ENCODE measurements at regions not wholly inside any gene's neighbourhood (a gene's known extent, or its start where the extent isn't known, plus 50 kb on each side); places are given as distances from the start of the nearest gene placed in this dataset.

DNA sequence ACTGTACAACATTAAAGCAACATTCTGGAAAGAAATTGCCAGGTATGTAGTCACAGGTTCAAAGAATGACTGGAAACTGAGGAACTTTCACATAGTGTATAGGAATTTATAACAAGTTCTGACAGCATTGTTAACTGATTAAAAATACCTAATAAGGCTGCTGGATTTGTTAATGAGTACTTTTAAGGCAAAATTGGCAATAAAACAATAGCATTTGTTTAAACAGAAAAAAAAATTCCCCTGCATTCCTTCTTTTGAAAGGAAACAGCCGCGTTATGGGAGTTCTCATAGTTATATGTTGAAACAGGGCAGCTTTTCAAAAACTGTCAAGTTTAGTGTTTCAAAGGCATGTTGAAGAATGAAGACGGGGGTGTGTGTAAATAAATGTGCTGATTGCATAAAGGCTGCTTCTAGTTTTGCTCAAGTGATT is 282.5 kb upstream of the FAT1 start:
- WGBS: 23% methylated on average over 3 of the region's 3 CpGs
- Histone ChIP-seq H3K36me3 (no peaks in the 10 kb centered on the region), H3K27ac (no peak overlapping the region), H3K4me3 (no peak overlapping the region), H3K27me3 (no peaks in the 10 kb centered on the region), H3K4me1 (peaks cover 6% of the 10 kb centered on the region), H3K9me3 (no peaks in the 10 kb centered on the region)
- TF ChIP-seq, protein P1, sequence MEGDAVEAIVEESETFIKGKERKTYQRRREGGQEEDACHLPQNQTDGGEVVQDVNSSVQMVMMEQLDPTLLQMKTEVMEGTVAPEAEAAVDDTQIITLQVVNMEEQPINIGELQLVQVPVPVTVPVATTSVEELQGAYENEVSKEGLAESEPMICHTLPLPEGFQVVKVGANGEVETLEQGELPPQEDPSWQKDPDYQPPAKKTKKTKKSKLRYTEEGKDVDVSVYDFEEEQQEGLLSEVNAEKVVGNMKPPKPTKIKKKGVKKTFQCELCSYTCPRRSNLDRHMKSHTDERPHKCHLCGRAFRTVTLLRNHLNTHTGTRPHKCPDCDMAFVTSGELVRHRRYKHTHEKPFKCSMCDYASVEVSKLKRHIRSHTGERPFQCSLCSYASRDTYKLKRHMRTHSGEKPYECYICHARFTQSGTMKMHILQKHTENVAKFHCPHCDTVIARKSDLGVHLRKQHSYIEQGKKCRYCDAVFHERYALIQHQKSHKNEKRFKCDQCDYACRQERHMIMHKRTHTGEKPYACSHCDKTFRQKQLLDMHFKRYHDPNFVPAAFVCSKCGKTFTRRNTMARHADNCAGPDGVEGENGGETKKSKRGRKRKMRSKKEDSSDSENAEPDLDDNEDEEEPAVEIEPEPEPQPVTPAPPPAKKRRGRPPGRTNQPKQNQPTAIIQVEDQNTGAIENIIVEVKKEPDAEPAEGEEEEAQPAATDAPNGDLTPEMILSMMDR (IDR thresholded peaks at IDR 0.05): no peak
- TF ChIP-seq EP300 (IDR thresholded peaks at IDR 0.05) (no peak), POLR2AphosphoS5 (IDR thresholded peaks at IDR 0.05) (no peak), POLR2A (IDR thresholded peaks at IDR 0.05) (no peak)
- DNase-seq (ENCODE audit: low spot score in 2 of 2): no peak

DNA sequence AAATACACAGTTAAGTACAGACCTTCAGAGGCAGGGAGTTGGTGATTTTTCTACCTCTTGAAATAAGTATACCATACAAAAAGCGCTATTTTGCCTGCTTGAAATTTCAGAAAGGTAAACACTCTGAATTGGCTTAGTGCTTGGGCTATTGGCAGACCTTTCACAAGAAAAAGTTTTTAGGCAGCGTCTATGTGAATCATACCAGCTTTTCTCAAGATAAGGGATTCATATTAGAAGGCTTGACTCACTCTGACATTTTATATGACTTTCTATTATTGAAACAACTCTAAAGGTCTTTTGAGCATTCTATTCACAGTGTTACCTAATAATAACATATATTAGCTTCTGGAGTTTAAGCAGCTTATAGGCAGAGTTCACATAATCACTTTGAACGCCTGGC is 286.4 kb upstream of the FAT1 start:
- TF ChIP-seq POLR2AphosphoS5 (IDR thresholded peaks at IDR 0.05) (no peak), POLR2A (IDR thresholded peaks at IDR 0.05) (no peak), EP300 (IDR thresholded peaks at IDR 0.05) (no peak)
- TF ChIP-seq, protein P1 (IDR thresholded peaks at IDR 0.05): no peak
- Histone ChIP-seq H3K27me3 (no peaks in the 10 kb centered on the region), H3K9me3 (no peaks in the 10 kb centered on the region), H3K4me3 (no peak overlapping the region), H3K4me1 (peaks cover 6% of the 10 kb centered on the region), H3K36me3 (no peaks in the 10 kb centered on the region), H3K27ac (no peak overlapping the region)
- WGBS: 90% methylated on average over 3 of the region's 3 CpGs
- no peak for DNase-seq (ENCODE audit: low spot score in 2 of 2)

DNA sequence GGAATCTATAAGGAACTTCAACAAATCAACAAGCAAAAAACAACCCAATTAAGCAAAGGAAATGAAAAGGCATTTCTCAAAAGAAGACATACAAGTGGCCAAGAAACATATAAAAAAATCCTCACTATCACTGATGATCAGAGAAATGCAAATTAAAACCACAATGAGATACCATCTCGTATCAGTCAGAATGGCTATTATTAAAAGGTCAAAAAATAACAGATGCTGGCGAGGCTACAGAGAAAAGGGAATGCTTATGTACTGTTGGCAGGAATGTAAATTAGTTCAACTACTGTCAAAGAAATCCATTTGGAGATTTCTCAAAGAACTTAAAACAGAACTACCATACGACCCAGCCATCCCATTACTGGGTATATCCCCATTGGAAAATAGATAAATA is 292.4 kb upstream of the FAT1 start:
- H3K27ac ChIP-seq: no peak overlapping the region
- no peak overlapping the region for H3K4me3 ChIP-seq
- WGBS: 59% methylated on average over 3 of the region's 3 CpGs
- DNase-seq (ENCODE audit: low spot score in 2 of 2): no peak
- no peaks in the 10 kb centered on the region for H3K4me1 ChIP-seq
- H3K27me3 ChIP-seq: no peaks in the 10 kb centered on the region
- no peaks in the 10 kb centered on the region for H3K9me3 ChIP-seq
- H3K36me3 ChIP-seq: no peaks in the 10 kb centered on the region
- TF ChIP-seq EP300 (IDR thresholded peaks at IDR 0.05): no peak
- no peak for TF ChIP-seq POLR2AphosphoS5 (IDR thresholded peaks at IDR 0.05)
- TF ChIP-seq POLR2A (IDR thresholded peaks at IDR 0.05): no peak
- TF ChIP-seq, protein P1 (IDR thresholded peaks at IDR 0.05): no peak

DNA sequence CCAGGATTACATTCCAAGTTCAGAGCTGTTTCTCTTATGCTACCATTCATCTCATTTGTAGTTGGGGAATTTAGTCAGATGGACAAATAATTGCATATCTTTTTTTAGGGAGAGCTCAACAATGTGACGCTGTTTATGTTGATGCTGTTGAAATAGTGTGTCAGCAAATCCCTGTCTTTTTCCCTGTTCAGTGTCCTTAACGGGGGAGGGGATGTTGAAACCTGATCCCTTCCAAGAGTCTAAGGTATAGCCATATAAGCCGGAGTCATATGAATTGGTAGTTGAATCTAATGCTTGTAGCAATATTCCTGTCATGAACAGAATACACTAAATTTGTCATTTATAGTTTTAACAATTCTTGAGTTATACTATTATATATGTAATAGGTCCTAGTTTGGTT is 293.5 kb upstream of the FAT1 start:
- TF ChIP-seq POLR2A (IDR thresholded peaks at IDR 0.05): no peak
- no peak for TF ChIP-seq POLR2AphosphoS5 (IDR thresholded peaks at IDR 0.05)
- TF ChIP-seq EP300 (IDR thresholded peaks at IDR 0.05): no peak
- TF ChIP-seq, protein P1 (IDR thresholded peaks at IDR 0.05): no peak
- no peaks in the 10 kb centered on the region for H3K9me3 ChIP-seq
- no peaks in the 10 kb centered on the region for H3K36me3 ChIP-seq
- WGBS: 41% methylated on average over 3 of the region's 3 CpGs
- H3K4me3 ChIP-seq: no peak overlapping the region
- no peak overlapping the region for H3K27ac ChIP-seq
- H3K4me1 ChIP-seq: no peaks in the 10 kb centered on the region
- DNase-seq (ENCODE audit: low spot score in 2 of 2): no peak
- H3K27me3 ChIP-seq: no peaks in the 10 kb centered on the region

DNA sequence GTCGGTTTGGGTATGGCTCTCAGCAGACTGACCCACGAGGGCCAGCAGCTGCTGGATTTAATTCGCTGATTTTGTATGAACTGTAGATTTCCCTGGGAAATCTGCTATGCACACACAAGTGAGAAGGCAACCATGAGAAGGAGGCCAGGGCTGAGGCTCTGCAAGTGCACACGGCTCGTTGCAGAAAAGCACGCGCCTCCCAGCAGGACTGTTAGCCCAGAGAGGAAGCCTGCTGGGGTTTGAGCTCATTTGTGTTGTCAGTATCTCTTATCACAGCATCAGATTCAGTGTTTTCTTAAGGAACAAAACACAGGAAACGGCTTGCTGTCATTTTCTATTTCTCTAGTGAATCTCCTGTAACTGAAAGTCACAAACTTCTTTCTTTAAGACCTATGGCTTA is 296.2 kb upstream of the FAT1 start:
- DNase-seq (ENCODE audit: low spot score in 2 of 2): no peak
- Histone ChIP-seq H3K4me3 (no peak overlapping the region), H3K36me3 (no peaks in the 10 kb centered on the region), H3K9me3 (no peaks in the 10 kb centered on the region), H3K27me3 (no peaks in the 10 kb centered on the region), H3K4me1 (no peaks in the 10 kb centered on the region), H3K27ac (no peak overlapping the region)
- WGBS: 83% methylated on average over 8 of the region's 8 CpGs
- TF ChIP-seq POLR2A (IDR thresholded peaks at IDR 0.05) (no peak), EP300 (IDR thresholded peaks at IDR 0.05) (no peak), POLR2AphosphoS5 (IDR thresholded peaks at IDR 0.05) (no peak)
- TF ChIP-seq, protein P1 (IDR thresholded peaks at IDR 0.05): no peak
